Fibroblast of villous mesenchyme (primary cell): ENCODE measurements at regions not wholly inside any gene's neighbourhood (a gene's known extent, or its start where the extent isn't known, plus 50 kb on each side); places are given as distances from the start of the nearest gene placed in this dataset.
A peak's percentile ranks its signal among the peaks of the same experiment; 100 is the strongest.

Experiments
- DNase-seq: peaks from one replicate; pipeline ENCODE4 v3.0.0-alpha.2; 2010; ENCODE audit warnings: low read depth
- H3K4me3 ChIP-seq: 2 replicates; pipeline ENCODE4 v1.5.1; 2011; ENCODE audit warnings: low read depth, mild to moderate bottlenecking, low read length
- CTCF ChIP-seq: IDR thresholded peaks from 2 replicates; pipeline ENCODE4 v1.5.1; 2012; ENCODE audit warnings: low read depth, mild to moderate bottlenecking, low read length; ENCODE audit not compliant: insufficient read depth

GRCh38 chr14:54317391-54317790 lies 79.4 kb upstream of the CDKN3 start:
- H3K4me3 ChIP-seq: no peak overlapping the region
- no peak for DNase-seq
- TF ChIP-seq CTCF: no peak

- DNase-seq: no peak
- H3K4me3 ChIP-seq: no peak overlapping the region
- no peak for TF ChIP-seq CTCF
Observed at GRCh38 chr14:54322246-54322645, 74.6 kb upstream of the CDKN3 start.

- H3K4me3 ChIP-seq: no peak overlapping the region
- DNase-seq: no peak
- TF ChIP-seq CTCF: no peak
Observed at GRCh38 chr14:54322701-54323337, 74.0 kb upstream of the CDKN3 start.

- TF ChIP-seq CTCF: no peak
- no peak for DNase-seq
- no peak overlapping the region for H3K4me3 ChIP-seq
Observed at GRCh38 chr14:54325766-54326165, 71.0 kb upstream of the CDKN3 start.

GRCh38 chr14:54329082-54329695 lies 67.6 kb upstream of the CDKN3 start:
- DNase-seq: peak; percentile 79
- TF ChIP-seq CTCF: peak; percentile 92
- H3K4me3 ChIP-seq: no peak overlapping the region

GRCh38 chr14:54330876-54331275 lies 65.9 kb upstream of the CDKN3 start:
- no peak for DNase-seq
- H3K4me3 ChIP-seq: no peak overlapping the region
- TF ChIP-seq CTCF: no peak

GRCh38 chr14:54331516-54331915 lies 65.3 kb upstream of the CDKN3 start:
- DNase-seq: no peak
- no peak overlapping the region for H3K4me3 ChIP-seq
- no peak for TF ChIP-seq CTCF
